GM12878 (cell line): ENCODE measurements at regions not wholly inside any gene's neighbourhood (a gene's known extent, or its start where the extent isn't known, plus 50 kb on each side); places are given as distances from the start of the nearest gene placed in this dataset.

ENCODE experiments used
- ATAC-seq: fragments of 200-7000 bp; cut with Tn5 transposase; 3 replicates; pipeline ENCODE4 v1.9.1; 2020; ENCODE audit warnings: mild to moderate bottlenecking, moderate library complexity
- BruUV-seq: library from RNA; stranded (reverse); fragments of 400-500 nt; replicated peaks from 2 replicates; lab custom pipeline; 2021; lab: Mats Ljungman, UMichigan
- CTCF ChIA-PET: fragments of 300-600 bp; sonication (Branson Sonifier 250); formaldehyde crosslinking; extraction: SDS; loops from one replicate; lab custom pipeline; 2021; ENCODE audit warnings: inconsistent platforms; lab: Yijun Ruan, JAX
- POLR2A ChIA-PET: fragments of 350-600 bp; formaldehyde crosslinking; extraction: SDS; loops from one replicate; lab custom pipeline; 2021; ENCODE audit warnings: inconsistent platforms; lab: Charles Lee
- RAD21 ChIA-PET: fragments of 300-600 bp; sonication (Branson Sonifier 250); formaldehyde crosslinking; loops from one replicate; lab custom pipeline; 2023; ENCODE audit warnings: antibody characterized with exemption; ENCODE audit not compliant: unreplicated experiment; lab: Charles Lee
- SMC1A ChIA-PET: fragments of 300-600 bp; sonication (Branson Sonifier 250); formaldehyde crosslinking; loops from one replicate; lab custom pipeline; 2023; ENCODE audit not compliant: unreplicated experiment, uncharacterized antibody; lab: Charles Lee
- DNase-seq: peaks from one replicate; pipeline ENCODE4 v3.0.0-alpha.2; 2011; ENCODE audit warnings: low read depth, low spot score
- FAIRE-seq: peaks from 3 replicates; lab custom pipeline; 2011; peaks lifted over from hg19 to GRCh38; lab: Jason Lieb, UNC
- H2AFZ ChIP-seq: 2 replicates; pipeline ENCODE4 v1.6.0; 2011; ENCODE audit warnings: low read depth, low read length, control low read depth; ENCODE audit not compliant: control insufficient read depth
- H3K27ac ChIP-seq: 2 replicates; pipeline ENCODE4 v1.5.1; 2011; ENCODE audit warnings: control low read depth; ENCODE audit not compliant: control insufficient read depth, insufficient read depth
- H3K27me3 ChIP-seq, 2 experiments: replicated peaks in 1 of 2; 2 replicates each; pipeline versions ENCODE4 v1.6.0 to v1.6.1; 2011; ENCODE audit warnings: low read length in 1 of 2; ENCODE audit not compliant: control insufficient read depth in 2 of 2, insufficient read depth in 2 of 2
- H3K36me3 ChIP-seq, 2 experiments: 2 replicates each; pipeline ENCODE4 v1.5.1; 2011; ENCODE audit warnings: low read length in 1 of 2; ENCODE audit not compliant: control insufficient read depth in 2 of 2, insufficient read depth in 2 of 2
- H3K4me1 ChIP-seq: 2 replicates; pipeline ENCODE4 v1.6.1; 2011; ENCODE audit warnings: mild to moderate bottlenecking, low read length, moderate library complexity, mixed read lengths; ENCODE audit not compliant: control insufficient read depth, insufficient read depth
- H3K4me2 ChIP-seq: 2 replicates; pipeline ENCODE4 v1.6.0; 2011; ENCODE audit warnings: control low read depth; ENCODE audit not compliant: control insufficient read depth, insufficient read depth
- H3K4me3 ChIP-seq: fragments of 200-600 bp; sonication (generic); 2 replicates; pipeline ENCODE4 v1.5.1; 2016
- H3K79me2 ChIP-seq: 2 replicates; pipeline ENCODE4 v1.6.0; 2011; ENCODE audit warnings: low read length; ENCODE audit not compliant: control insufficient read depth, insufficient read depth
- H3K9ac ChIP-seq: 2 replicates; pipeline ENCODE4 v1.8.0; 2011; ENCODE audit warnings: low read length, control low read depth, mixed read lengths; ENCODE audit not compliant: control insufficient read depth, insufficient read depth
- H3K9me3 ChIP-seq: replicated peaks from 3 replicates; pipeline ENCODE4 v1.5.1; 2011; ENCODE audit warnings: mild to moderate bottlenecking, low read length; ENCODE audit not compliant: control insufficient read depth, insufficient read depth
- H4K20me1 ChIP-seq: 2 replicates; pipeline ENCODE4 v1.6.0; 2011; ENCODE audit not compliant: control insufficient read depth, insufficient read depth
- CHD1 ChIP-seq: IDR thresholded peaks from 2 replicates; pipeline ENCODE4 v1.6.1; 2012; ENCODE audit warnings: low read depth, low read length, improper control_type of control experiment
- E4F1 ChIP-seq: fragments of 450-650 bp; IDR thresholded peaks from 2 replicates; pipeline ENCODE4 v1.6.1; 2018; ENCODE audit warnings: borderline replicate concordance, mild to moderate bottlenecking; ENCODE audit not compliant: partially characterized antibody
- ESRRA ChIP-seq: IDR thresholded peaks from 2 replicates; pipeline ENCODE4 v1.6.1; 2012; ENCODE audit warnings: mild to moderate bottlenecking, low read length, improper control_type of control experiment
- RAD21 ChIP-seq: IDR thresholded peaks from 2 replicates; pipeline ENCODE4 v1.6.1; 2011; ENCODE audit warnings: mild to moderate bottlenecking, low read depth, low read length, moderate library complexity; ENCODE audit not compliant: insufficient read depth
- SIX5 ChIP-seq: IDR thresholded peaks from 2 replicates; pipeline ENCODE4 v1.6.1; 2011; ENCODE audit warnings: mild to moderate bottlenecking, low read depth, low read length, moderate library complexity; ENCODE audit not compliant: severe bottlenecking
- TCF12 ChIP-seq: IDR thresholded peaks from 2 replicates; pipeline ENCODE4 v1.6.1; 2011; ENCODE audit warnings: low read depth, mild to moderate bottlenecking, low read length
- WGBS: methylation state at CpG from one replicate; pipeline ENCODE4 v1.1.6; 2016; ENCODE audit warnings: low lambda C conversion rate; ENCODE audit not compliant: insufficient replicate concordance, insufficient coverage; ENCODE audit errors: missing lambda C conversion rate; 5-methylcytosine and 5-hydroxymethylcytosine counted together
- in situ Hi-C: fragments of 300-500 bp; cut with MboI; formaldehyde crosslinking; loops from 9 replicates; pipeline ENCODE4 v1.14.3; 2018; ENCODE audit warnings: mixed read lengths
- intact Hi-C: fragments of 100-400 bp; cut with micrococcal nuclease; formaldehyde crosslinking; loops from one replicate; pipeline ENCODE4 v1.14.2; 2022; ENCODE audit not compliant: unreplicated experiment

GRCh38 chr3:72316501-72317279 is 531.6 kb downstream of the SHQ1 start (continued):
- no peak for TF ChIP-seq RAD21
- TF ChIP-seq ESRRA, result no peak
- TF ChIP-seq TCF12, result no peak
- TF ChIP-seq SIX5, result no peak

GRCh38 chr3:72313308-72313707 is 528.4 kb upstream of the PROK2 start:
- no peak for TF ChIP-seq E4F1
- TF ChIP-seq CHD1, result no peak
- TF ChIP-seq, all 136 proteins: peak for 0
- no peaks in the 10 kb centered on the region; the same call in 1 of the 3 replicates for H3K9me3 ChIP-seq
- ChIA-PET POLR2A (no interaction called here), CTCF (interaction anchor here (2.1 kb wide), 1 partner anchor 509 kb away, joined by 6 read pairs; no protein-coding TSS in a partner anchor), SMC1A (interaction anchor here (4.6 kb wide), 1 partner anchor 27 kb away, joined by 26 read pairs; no protein-coding TSS in a partner anchor), RAD21 (no interaction called here)
- H3K36me3 ChIP-seq, result no peaks in the 10 kb centered on the region
- no peaks in the 10 kb centered on the region for H3K27me3 ChIP-seq
- no peaks in the 10 kb centered on the region for H3K79me2 ChIP-seq
- H2AFZ ChIP-seq, result no peak overlapping the region
- no peak overlapping the region for H3K27ac ChIP-seq
- no peak overlapping the region for H3K9ac ChIP-seq
- no peak overlapping the region for H3K4me2 ChIP-seq
- peaks cover 19% of the 10 kb centered on the region for H3K4me1 ChIP-seq
- H3K4me3 ChIP-seq, result no peak overlapping the region
- in situ Hi-C loops, result no loop called here
- intact Hi-C loops, result no loop called here
- no TSS peak for BruUV-seq
- FAIRE-seq (no peak), ATAC-seq (no peak), DNase-seq (no peak)
- WGBS, result 81% methylated on average over 1 of the region's 1 CpG
- H4K20me1 ChIP-seq, result no peaks in the 10 kb centered on the region; the same call in 1 of the 2 replicates
